ENCODE measurements at regions not wholly inside any gene's neighbourhood (a gene's known extent, or its start where the extent isn't known, plus 50 kb on each side); places are given as distances from the start of the nearest gene placed in this dataset.

- no peaks in the 10 kb centered on the region for H3K9me3 ChIP-seq (ENCODE audit: control insufficient read depth in 2 of 2, low read length in 2 of 2)
- H3K27ac ChIP-seq (ENCODE audit: low read length), result no peak overlapping the region
- H3K4me1 ChIP-seq (ENCODE audit: control insufficient read depth, insufficient read depth, low read length), result no peaks in the 10 kb centered on the region
- no peaks in the 10 kb centered on the region for H3K27me3 ChIP-seq (ENCODE audit: control insufficient read depth in 1 of 2, insufficient read depth in 2 of 2, low read length in 2 of 2)
- H3K4me3 ChIP-seq (ENCODE audit: low read length in 2 of 2), result no peak overlapping the region
- no peak overlapping the region for H3K9ac ChIP-seq (ENCODE audit: low read length in 2 of 2)
- no peaks in the 10 kb centered on the region for H3K36me3 ChIP-seq (ENCODE audit: control insufficient read depth in 2 of 2, insufficient read depth in 2 of 2, low read length in 2 of 2)
These were observed 556.6 kb upstream of the GOT2 start for GRCh38 chr16:59290718-59291117.

GRCh38 chr16:59289151-59289550 lies 555.0 kb upstream of the GOT2 start:
- Histone ChIP-seq H3K27me3 (ENCODE audit: control insufficient read depth in 1 of 2, insufficient read depth in 2 of 2, low read length in 2 of 2) (no peaks in the 10 kb centered on the region), H3K27ac (ENCODE audit: low read length) (no peak overlapping the region), H3K4me1 (ENCODE audit: control insufficient read depth, insufficient read depth, low read length) (no peaks in the 10 kb centered on the region), H3K36me3 (ENCODE audit: control insufficient read depth in 2 of 2, insufficient read depth in 2 of 2, low read length in 2 of 2) (no peaks in the 10 kb centered on the region), H3K9me3 (ENCODE audit: control insufficient read depth in 2 of 2, low read length in 2 of 2) (peaks cover 2% of the 10 kb centered on the region in 2 donors), H3K9ac (ENCODE audit: low read length in 2 of 2) (no peak overlapping the region), H3K4me3 (ENCODE audit: low read length in 2 of 2) (no peak overlapping the region)

- Histone ChIP-seq H3K4me3 (ENCODE audit: low read length in 2 of 2) (no peak overlapping the region), H3K4me1 (ENCODE audit: control insufficient read depth, insufficient read depth, low read length) (no peaks in the 10 kb centered on the region), H3K27ac (ENCODE audit: low read length) (no peak overlapping the region), H3K36me3 (ENCODE audit: control insufficient read depth in 2 of 2, insufficient read depth in 2 of 2, low read length in 2 of 2) (no peaks in the 10 kb centered on the region), H3K9ac (ENCODE audit: low read length in 2 of 2) (no peak overlapping the region), H3K27me3 (ENCODE audit: control insufficient read depth in 1 of 2, insufficient read depth in 2 of 2, low read length in 2 of 2) (no peaks in the 10 kb centered on the region), H3K9me3 (ENCODE audit: control insufficient read depth in 2 of 2, low read length in 2 of 2) (no peaks in the 10 kb centered on the region)
These were observed 540.0 kb upstream of the GOT2 start for GRCh38 chr16:59274141-59274540.

- H3K9me3 ChIP-seq (ENCODE audit: control insufficient read depth in 2 of 2, low read length in 2 of 2), result peaks cover 0 to 4% of the 10 kb centered on the region in 2 donors
- H3K4me3 ChIP-seq (ENCODE audit: low read length in 2 of 2), result no peak overlapping the region
- H3K36me3 ChIP-seq (ENCODE audit: control insufficient read depth in 2 of 2, insufficient read depth in 2 of 2, low read length in 2 of 2), result no peaks in the 10 kb centered on the region
- H3K27ac ChIP-seq (ENCODE audit: low read length), result no peak overlapping the region
- H3K9ac ChIP-seq (ENCODE audit: low read length in 2 of 2), result no peak overlapping the region
- H3K4me1 ChIP-seq (ENCODE audit: control insufficient read depth, insufficient read depth, low read length), result no peaks in the 10 kb centered on the region
- H3K27me3 ChIP-seq (ENCODE audit: control insufficient read depth in 1 of 2, insufficient read depth in 2 of 2, low read length in 2 of 2), result no peaks in the 10 kb centered on the region
These were observed 529.8 kb upstream of the GOT2 start for GRCh38 chr16:59263955-59264354.

GRCh38 chr16:59260892-59261291 lies 526.8 kb upstream of the GOT2 start:
- Histone ChIP-seq H3K27ac (ENCODE audit: low read length) (no peak overlapping the region), H3K9me3 (ENCODE audit: control insufficient read depth in 2 of 2, low read length in 2 of 2) (peaks cover 0 to 4% of the 10 kb centered on the region in 2 donors), H3K9ac (ENCODE audit: low read length in 2 of 2) (no peak overlapping the region), H3K27me3 (ENCODE audit: control insufficient read depth in 1 of 2, insufficient read depth in 2 of 2, low read length in 2 of 2) (no peaks in the 10 kb centered on the region), H3K4me3 (ENCODE audit: low read length in 2 of 2) (no peak overlapping the region), H3K4me1 (ENCODE audit: control insufficient read depth, insufficient read depth, low read length) (no peaks in the 10 kb centered on the region), H3K36me3 (ENCODE audit: control insufficient read depth in 2 of 2, insufficient read depth in 2 of 2, low read length in 2 of 2) (no peaks in the 10 kb centered on the region)

- no peak overlapping the region for H3K4me3 ChIP-seq (ENCODE audit: low read length in 2 of 2)
- peaks cover 0 to 4% of the 10 kb centered on the region in 2 donors for H3K9me3 ChIP-seq (ENCODE audit: control insufficient read depth in 2 of 2, low read length in 2 of 2)
- H3K27ac ChIP-seq (ENCODE audit: low read length), result no peak overlapping the region
- no peaks in the 10 kb centered on the region for H3K4me1 ChIP-seq (ENCODE audit: control insufficient read depth, insufficient read depth, low read length)
- H3K27me3 ChIP-seq (ENCODE audit: control insufficient read depth in 1 of 2, insufficient read depth in 2 of 2, low read length in 2 of 2), result no peaks in the 10 kb centered on the region
- no peaks in the 10 kb centered on the region for H3K36me3 ChIP-seq (ENCODE audit: control insufficient read depth in 2 of 2, insufficient read depth in 2 of 2, low read length in 2 of 2)
- no peak overlapping the region for H3K9ac ChIP-seq (ENCODE audit: low read length in 2 of 2)
These were observed 525.8 kb upstream of the GOT2 start for GRCh38 chr16:59259950-59260319.

- Histone ChIP-seq H3K4me1 (ENCODE audit: control insufficient read depth, insufficient read depth, low read length) (no peaks in the 10 kb centered on the region), H3K27me3 (ENCODE audit: control insufficient read depth in 1 of 2, insufficient read depth in 2 of 2, low read length in 2 of 2) (no peaks in the 10 kb centered on the region), H3K36me3 (ENCODE audit: control insufficient read depth in 2 of 2, insufficient read depth in 2 of 2, low read length in 2 of 2) (no peaks in the 10 kb centered on the region), H3K4me3 (ENCODE audit: low read length in 2 of 2) (no peak overlapping the region), H3K9me3 (ENCODE audit: control insufficient read depth in 2 of 2, low read length in 2 of 2) (peaks cover 0 to 4% of the 10 kb centered on the region in 2 donors), H3K27ac (ENCODE audit: low read length) (no peak overlapping the region), H3K9ac (ENCODE audit: low read length in 2 of 2) (no peak overlapping the region)
These were observed 525.2 kb upstream of the GOT2 start for GRCh38 chr16:59259074-59259949.

GRCh38 chr16:59252317-59252716 lies 518.2 kb upstream of the GOT2 start:
- no peaks in the 10 kb centered on the region for H3K9me3 ChIP-seq (ENCODE audit: control insufficient read depth in 2 of 2, low read length in 2 of 2)
- H3K9ac ChIP-seq (ENCODE audit: low read length in 2 of 2), result no peak overlapping the region
- no peak overlapping the region for H3K4me3 ChIP-seq (ENCODE audit: low read length in 2 of 2)
- H3K36me3 ChIP-seq (ENCODE audit: control insufficient read depth in 2 of 2, insufficient read depth in 2 of 2, low read length in 2 of 2), result no peaks in the 10 kb centered on the region
- no peaks in the 10 kb centered on the region for H3K4me1 ChIP-seq (ENCODE audit: control insufficient read depth, insufficient read depth, low read length)
- no peaks in the 10 kb centered on the region for H3K27me3 ChIP-seq (ENCODE audit: control insufficient read depth in 1 of 2, insufficient read depth in 2 of 2, low read length in 2 of 2)
- no peak overlapping the region for H3K27ac ChIP-seq (ENCODE audit: low read length)

GRCh38 chr16:59249011-59249410 lies 514.9 kb upstream of the GOT2 start:
- peaks cover 0 to 4% of the 10 kb centered on the region in 2 donors for H3K9me3 ChIP-seq (ENCODE audit: control insufficient read depth in 2 of 2, low read length in 2 of 2)
- H3K9ac ChIP-seq (ENCODE audit: low read length in 2 of 2), result no peak overlapping the region
- H3K27me3 ChIP-seq (ENCODE audit: control insufficient read depth in 1 of 2, insufficient read depth in 2 of 2, low read length in 2 of 2), result no peaks in the 10 kb centered on the region

GRCh38 chr16:59242556-59242955 lies 508.4 kb upstream of the GOT2 start:
- no peaks in the 10 kb centered on the region for H3K4me1 ChIP-seq (ENCODE audit: control insufficient read depth, insufficient read depth, low read length)
- no peaks in the 10 kb centered on the region for H3K36me3 ChIP-seq (ENCODE audit: control insufficient read depth in 2 of 2, insufficient read depth in 2 of 2, low read length in 2 of 2)
- no peak overlapping the region for H3K9ac ChIP-seq (ENCODE audit: low read length in 2 of 2)
- H3K9me3 ChIP-seq (ENCODE audit: control insufficient read depth in 2 of 2, low read length in 2 of 2), result peaks cover 0 to 4% of the 10 kb centered on the region in 2 donors
- H3K4me3 ChIP-seq (ENCODE audit: low read length in 2 of 2), result no peak overlapping the region
- H3K27ac ChIP-seq (ENCODE audit: low read length), result no peak overlapping the region
- H3K27me3 ChIP-seq (ENCODE audit: control insufficient read depth in 1 of 2, insufficient read depth in 2 of 2, low read length in 2 of 2), result no peaks in the 10 kb centered on the region

More at GRCh38 chr16:59249011-59249410, 514.9 kb upstream of the GOT2 start:
- no peak overlapping the region for H3K27ac ChIP-seq (ENCODE audit: low read length)
- H3K4me1 ChIP-seq (ENCODE audit: control insufficient read depth, insufficient read depth, low read length), result no peaks in the 10 kb centered on the region
- H3K36me3 ChIP-seq (ENCODE audit: control insufficient read depth in 2 of 2, insufficient read depth in 2 of 2, low read length in 2 of 2), result no peaks in the 10 kb centered on the region
- no peak overlapping the region for H3K4me3 ChIP-seq (ENCODE audit: low read length in 2 of 2)

GRCh38 chr16:59238246-59238645 lies 504.1 kb upstream of the GOT2 start:
- H3K27ac ChIP-seq (ENCODE audit: low read length), result no peak overlapping the region
- no peak overlapping the region for H3K4me3 ChIP-seq (ENCODE audit: low read length in 2 of 2)
- H3K4me1 ChIP-seq (ENCODE audit: control insufficient read depth, insufficient read depth, low read length), result no peaks in the 10 kb centered on the region

More at GRCh38 chr16:59238246-59238645, 504.1 kb upstream of the GOT2 start:
- Histone ChIP-seq H3K27me3 (ENCODE audit: control insufficient read depth in 1 of 2, insufficient read depth in 2 of 2, low read length in 2 of 2) (no peaks in the 10 kb centered on the region), H3K36me3 (ENCODE audit: control insufficient read depth in 2 of 2, insufficient read depth in 2 of 2, low read length in 2 of 2) (no peaks in the 10 kb centered on the region), H3K9ac (ENCODE audit: low read length in 2 of 2) (no peak overlapping the region), H3K9me3 (ENCODE audit: control insufficient read depth in 2 of 2, low read length in 2 of 2) (no peaks in the 10 kb centered on the region)
